ENCODE measurements at regions not wholly inside any gene's neighbourhood (a gene's known extent, or its start where the extent isn't known, plus 50 kb on each side); places are given as distances from the start of the nearest gene placed in this dataset.
"Not testable (repeated sequence)": the region's sequence is repeated elsewhere in the genome, so short reads cannot be mapped to it uniquely, and the experiment has no call there.

GRCh38 chr18:64695851-64696553, 547.1 kb upstream of the LINC00305 start:
- Histone ChIP-seq H3K36me3 (ENCODE audit: control insufficient read depth, insufficient read depth, low read length) (no peaks in the 10 kb centered on the region), H3K9me3 (replicated peaks; ENCODE audit: control insufficient read depth, low read depth, low read length) (no peaks in the 10 kb centered on the region), H3K4me1 (ENCODE audit: control insufficient read depth, insufficient read depth, low read length) (no peaks in the 10 kb centered on the region), H3K27ac (ENCODE audit: low read length) (no peak overlapping the region), H3K27me3 (ENCODE audit: control insufficient read depth, insufficient read depth, low read length) (no peaks in the 10 kb centered on the region), H3K4me3 (ENCODE audit: low read length) (no peak overlapping the region)
- 100% methylated on average over 2 of the region's 9 CpGs for WGBS (ENCODE audit: insufficient coverage)
- no peak for DNase-seq

GRCh38 chr18:64693766-64694165, 544.9 kb upstream of the LINC00305 start:
- no CpG with 5 or more reads among the region's 4 CpGs for WGBS (ENCODE audit: insufficient coverage)
- Histone ChIP-seq H3K27me3 (ENCODE audit: control insufficient read depth, insufficient read depth, low read length) (no peaks in the 10 kb centered on the region), H3K36me3 (ENCODE audit: control insufficient read depth, insufficient read depth, low read length) (no peaks in the 10 kb centered on the region), H3K27ac (ENCODE audit: low read length) (no peak overlapping the region), H3K9me3 (replicated peaks; ENCODE audit: control insufficient read depth, low read depth, low read length) (no peaks in the 10 kb centered on the region), H3K4me3 (ENCODE audit: low read length) (no peak overlapping the region), H3K4me1 (ENCODE audit: control insufficient read depth, insufficient read depth, low read length) (no peaks in the 10 kb centered on the region)
- no peak for DNase-seq

- Histone ChIP-seq H3K4me1 (ENCODE audit: control insufficient read depth, insufficient read depth, low read length) (no peaks in the 10 kb centered on the region), H3K27ac (ENCODE audit: low read length) (no peak overlapping the region), H3K9me3 (replicated peaks; ENCODE audit: control insufficient read depth, low read depth, low read length) (no peaks in the 10 kb centered on the region), H3K4me3 (ENCODE audit: low read length) (no peak overlapping the region), H3K36me3 (ENCODE audit: control insufficient read depth, insufficient read depth, low read length) (no peaks in the 10 kb centered on the region), H3K27me3 (ENCODE audit: control insufficient read depth, insufficient read depth, low read length) (no peaks in the 10 kb centered on the region)
- no CpG with 5 or more reads among the region's 2 CpGs for WGBS (ENCODE audit: insufficient coverage)
- DNase-seq: no peak
These were observed 543.9 kb upstream of the LINC00305 start for GRCh38 chr18:64692826-64693225.

GRCh38 chr18:64679121-64679520, 530.2 kb upstream of the LINC00305 start:
- no peak overlapping the region for H3K4me3 ChIP-seq (ENCODE audit: low read length)
- H3K27ac ChIP-seq (ENCODE audit: low read length): no peak overlapping the region
- H3K9me3 ChIP-seq (replicated peaks; ENCODE audit: control insufficient read depth, low read depth, low read length): no peaks in the 10 kb centered on the region
- H3K36me3 ChIP-seq (ENCODE audit: control insufficient read depth, insufficient read depth, low read length): no peaks in the 10 kb centered on the region
- H3K27me3 ChIP-seq (ENCODE audit: control insufficient read depth, insufficient read depth, low read length): no peaks in the 10 kb centered on the region
- no peak for DNase-seq
- no CpG with 5 or more reads among the region's 2 CpGs for WGBS (ENCODE audit: insufficient coverage)
- H3K4me1 ChIP-seq (ENCODE audit: control insufficient read depth, insufficient read depth, low read length): no peaks in the 10 kb centered on the region

GRCh38 chr18:64678048-64678447, 529.2 kb upstream of the LINC00305 start:
- H3K36me3 ChIP-seq (ENCODE audit: control insufficient read depth, insufficient read depth, low read length): no peaks in the 10 kb centered on the region
- H3K27me3 ChIP-seq (ENCODE audit: control insufficient read depth, insufficient read depth, low read length): no peaks in the 10 kb centered on the region
- no peaks in the 10 kb centered on the region for H3K9me3 ChIP-seq (replicated peaks; ENCODE audit: control insufficient read depth, low read depth, low read length)
- no peak overlapping the region for H3K4me3 ChIP-seq (ENCODE audit: low read length)
- H3K27ac ChIP-seq (ENCODE audit: low read length): no peak overlapping the region
- no peaks in the 10 kb centered on the region for H3K4me1 ChIP-seq (ENCODE audit: control insufficient read depth, insufficient read depth, low read length)
- no peak for DNase-seq
- WGBS (ENCODE audit: insufficient coverage): 83% methylated on average over 1 of the region's 2 CpGs

- Histone ChIP-seq H3K36me3 (ENCODE audit: control insufficient read depth, insufficient read depth, low read length) (no peaks in the 10 kb centered on the region), H3K4me1 (ENCODE audit: control insufficient read depth, insufficient read depth, low read length) (no peaks in the 10 kb centered on the region), H3K27ac (ENCODE audit: low read length) (no peak overlapping the region), H3K9me3 (replicated peaks; ENCODE audit: control insufficient read depth, low read depth, low read length) (no peaks in the 10 kb centered on the region), H3K4me3 (ENCODE audit: low read length) (no peak overlapping the region), H3K27me3 (ENCODE audit: control insufficient read depth, insufficient read depth, low read length) (no peaks in the 10 kb centered on the region)
- no CpG with 5 or more reads among the region's 3 CpGs for WGBS (ENCODE audit: insufficient coverage)
- no peak for DNase-seq
These were observed 525.8 kb upstream of the LINC00305 start for GRCh38 chr18:64674694-64675093.

GRCh38 chr18:64671293-64671692, 522.4 kb upstream of the LINC00305 start:
- not testable (repeated sequence) for H3K36me3 ChIP-seq (ENCODE audit: control insufficient read depth, insufficient read depth, low read length); H3K4me1 ChIP-seq (ENCODE audit: control insufficient read depth, insufficient read depth, low read length); H3K27ac ChIP-seq (ENCODE audit: low read length); H3K9me3 ChIP-seq (replicated peaks; ENCODE audit: control insufficient read depth, low read depth, low read length); DNase-seq; H3K27me3 ChIP-seq (ENCODE audit: control insufficient read depth, insufficient read depth, low read length); H3K4me3 ChIP-seq (ENCODE audit: low read length)
- WGBS (ENCODE audit: insufficient coverage): 92% methylated on average over 5 of the region's 5 CpGs

- no CpG with 5 or more reads among the region's 1 CpG for WGBS (ENCODE audit: insufficient coverage)
- Histone ChIP-seq H3K4me1 (ENCODE audit: control insufficient read depth, insufficient read depth, low read length) (no peaks in the 10 kb centered on the region), H3K27me3 (ENCODE audit: control insufficient read depth, insufficient read depth, low read length) (no peaks in the 10 kb centered on the region), H3K4me3 (ENCODE audit: low read length) (no peak overlapping the region), H3K9me3 (replicated peaks; ENCODE audit: control insufficient read depth, low read depth, low read length) (no peaks in the 10 kb centered on the region), H3K36me3 (ENCODE audit: control insufficient read depth, insufficient read depth, low read length) (no peaks in the 10 kb centered on the region), H3K27ac (ENCODE audit: low read length) (no peak overlapping the region)
- no peak for DNase-seq
These were observed 519.6 kb upstream of the LINC00305 start for GRCh38 chr18:64668461-64668962.

- H3K36me3 ChIP-seq (ENCODE audit: control insufficient read depth, insufficient read depth, low read length): no peaks in the 10 kb centered on the region
- no peaks in the 10 kb centered on the region for H3K4me1 ChIP-seq (ENCODE audit: control insufficient read depth, insufficient read depth, low read length)
- H3K4me3 ChIP-seq (ENCODE audit: low read length): no peak overlapping the region
- no peaks in the 10 kb centered on the region for H3K27me3 ChIP-seq (ENCODE audit: control insufficient read depth, insufficient read depth, low read length)
- no peaks in the 10 kb centered on the region for H3K9me3 ChIP-seq (replicated peaks; ENCODE audit: control insufficient read depth, low read depth, low read length)
- DNase-seq: no peak
- no CpG with 5 or more reads among the region's 2 CpGs for WGBS (ENCODE audit: insufficient coverage)
- H3K27ac ChIP-seq (ENCODE audit: low read length): no peak overlapping the region
These were observed 514.2 kb upstream of the LINC00305 start for GRCh38 chr18:64663086-64663485.

GRCh38 chr18:64659196-64659595, 510.3 kb upstream of the LINC00305 start:
- Histone ChIP-seq H3K36me3 (ENCODE audit: control insufficient read depth, insufficient read depth, low read length) (no peaks in the 10 kb centered on the region), H3K4me3 (ENCODE audit: low read length) (no peak overlapping the region), H3K27ac (ENCODE audit: low read length) (no peak overlapping the region), H3K9me3 (replicated peaks; ENCODE audit: control insufficient read depth, low read depth, low read length) (no peaks in the 10 kb centered on the region), H3K4me1 (ENCODE audit: control insufficient read depth, insufficient read depth, low read length) (no peaks in the 10 kb centered on the region), H3K27me3 (ENCODE audit: control insufficient read depth, insufficient read depth, low read length) (no peaks in the 10 kb centered on the region)
- no CpG with 5 or more reads among the region's 4 CpGs for WGBS (ENCODE audit: insufficient coverage)
- DNase-seq: no peak

- no peaks in the 10 kb centered on the region for H3K4me1 ChIP-seq (ENCODE audit: control insufficient read depth, insufficient read depth, low read length)
- no peak overlapping the region for H3K27ac ChIP-seq (ENCODE audit: low read length)
- no peaks in the 10 kb centered on the region for H3K27me3 ChIP-seq (ENCODE audit: control insufficient read depth, insufficient read depth, low read length)
- no peak overlapping the region for H3K4me3 ChIP-seq (ENCODE audit: low read length)
- WGBS (ENCODE audit: insufficient coverage): no CpG with 5 or more reads among the region's 4 CpGs
- H3K9me3 ChIP-seq (replicated peaks; ENCODE audit: control insufficient read depth, low read depth, low read length): no peaks in the 10 kb centered on the region
- H3K36me3 ChIP-seq (ENCODE audit: control insufficient read depth, insufficient read depth, low read length): no peaks in the 10 kb centered on the region
- no peak for DNase-seq
These were observed 504.2 kb upstream of the LINC00305 start for GRCh38 chr18:64653068-64653467.

All from muscle of leg (tissue), 3 donors.